ENCODE measurements at regions not wholly inside any gene's neighbourhood (a gene's known extent, or its start where the extent isn't known, plus 50 kb on each side); places are given as distances from the start of the nearest gene placed in this dataset.

- intact Hi-C loops (cut with DNase I), result no loop called here
- no peak for DNase-seq (ENCODE audit: low spot score)
Observed at GRCh38 chr20:50343125-50343489, 152.5 kb downstream of the CEBPB start.

- intact Hi-C loops (cut with DNase I), result no loop called here
- no peak for DNase-seq (ENCODE audit: low spot score)
Observed at GRCh38 chr20:50343490-50344179, 153.0 kb downstream of the CEBPB start.

- intact Hi-C loops (cut with DNase I), result no loop called here
- no peak for DNase-seq (ENCODE audit: low spot score)
Observed at GRCh38 chr20:50344232-50345071, 153.8 kb downstream of the CEBPB start.

- DNase-seq (ENCODE audit: low spot score), result no peak
- intact Hi-C loops (cut with DNase I), result no loop called here
Observed at GRCh38 chr20:50345712-50346373, 155.2 kb downstream of the CEBPB start.

- DNase-seq (ENCODE audit: low spot score), result peak; percentile 96
- intact Hi-C loops (cut with DNase I), result no loop called here
Observed at GRCh38 chr20:50346374-50347283, 156.0 kb downstream of the CEBPB start.

GRCh38 chr20:50347284-50348063, 156.8 kb downstream of the CEBPB start:
- DNase-seq (ENCODE audit: low spot score), result no peak
- intact Hi-C loops (cut with DNase I), result no loop called here

GRCh38 chr20:50348096-50348495, 157.5 kb downstream of the CEBPB start:
- peak; percentile 87 for DNase-seq (ENCODE audit: low spot score)
- intact Hi-C loops (cut with DNase I), result no loop called here

- intact Hi-C loops (cut with DNase I), result no loop called here
- no peak for DNase-seq (ENCODE audit: low spot score)
Observed at GRCh38 chr20:50350510-50351249, 159.5 kb upstream of the PTPN1 start.

- intact Hi-C loops (cut with DNase I), result no loop called here
- DNase-seq (ENCODE audit: low spot score), result no peak
Observed at GRCh38 chr20:50351541-50351940, 158.6 kb upstream of the PTPN1 start.

GRCh38 chr20:50353289-50353961, 156.8 kb upstream of the PTPN1 start:
- intact Hi-C loops (cut with DNase I), result no loop called here
- DNase-seq (ENCODE audit: low spot score), result no peak

- intact Hi-C loops (cut with DNase I), result no loop called here
- DNase-seq (ENCODE audit: low spot score), result no peak
Observed at GRCh38 chr20:50354721-50355589, 155.2 kb upstream of the PTPN1 start.

GRCh38 chr20:50355590-50356524, 154.3 kb upstream of the PTPN1 start:
- intact Hi-C loops (cut with DNase I), result no loop called here
- DNase-seq (ENCODE audit: low spot score), result peak; percentile 17

- DNase-seq (ENCODE audit: low spot score), result peak; percentile 28
- intact Hi-C loops (cut with DNase I), result no loop called here
Observed at GRCh38 chr20:50356525-50356885, 153.7 kb upstream of the PTPN1 start.

GRCh38 chr20:50356962-50357782, 153.0 kb upstream of the PTPN1 start:
- DNase-seq (ENCODE audit: low spot score), result peak; percentile 67
- intact Hi-C loops (cut with DNase I), result no loop called here

- intact Hi-C loops (cut with DNase I), result no loop called here
- DNase-seq (ENCODE audit: low spot score), result peak; percentile 66
Observed at GRCh38 chr20:50357783-50358161, 152.4 kb upstream of the PTPN1 start.

Measured in posterior vena cava (tissue), 2 donors.